SK-N-DZ (cell line): ENCODE measurements at regions not wholly inside any gene's neighbourhood (a gene's known extent, or its start where the extent isn't known, plus 50 kb on each side); places are given as distances from the start of the nearest gene placed in this dataset.
"Not testable (repeated sequence)": the region's sequence is repeated elsewhere in the genome, so short reads cannot be mapped to it uniquely, and the experiment has no call there.

Source experiments
- DNase-seq: peaks from one replicate; pipeline ENCODE4 v3.0.0-alpha.2; 2015; ENCODE audit warnings: low spot score

GRCh38 chr21:36591326-36591970 lies 107.5 kb upstream of the SIM2 start:
- DNase-seq, result no peak

GRCh38 chr21:36596174-36596573 lies 102.7 kb upstream of the SIM2 start:
- no peak for DNase-seq

GRCh38 chr21:36601362-36601761 lies 97.6 kb upstream of the SIM2 start:
- DNase-seq, result no peak

GRCh38 chr21:36602735-36603134 lies 96.2 kb upstream of the SIM2 start:
- DNase-seq, result no peak

- DNase-seq, result no peak
Measured at GRCh38 chr21:36603221-36603620, 95.7 kb upstream of the SIM2 start.

GRCh38 chr21:36605426-36605825 lies 93.5 kb upstream of the SIM2 start:
- no peak for DNase-seq

- no peak for DNase-seq
Measured at GRCh38 chr21:36606287-36606982, 92.5 kb upstream of the SIM2 start.

GRCh38 chr21:36606983-36607325 lies 92.0 kb upstream of the SIM2 start:
- DNase-seq, result no peak

- no peak for DNase-seq
Measured at GRCh38 chr21:36608041-36608896, 90.6 kb upstream of the SIM2 start.

- DNase-seq, result no peak
Measured at GRCh38 chr21:36608897-36609225, 90.1 kb upstream of the SIM2 start.

- no peak for DNase-seq
Measured at GRCh38 chr21:36609654-36610053, 89.3 kb upstream of the SIM2 start.

- no peak for DNase-seq
Measured at GRCh38 chr21:36610201-36610600, 88.7 kb upstream of the SIM2 start.

GRCh38 chr21:36610935-36611334 lies 88.0 kb upstream of the SIM2 start:
- DNase-seq, result no peak

- no peak for DNase-seq
Measured at GRCh38 chr21:36611379-36611778, 87.5 kb upstream of the SIM2 start.

GRCh38 chr21:36613059-36613458 lies 85.9 kb upstream of the SIM2 start:
- DNase-seq, result no peak

- no peak for DNase-seq
Measured at GRCh38 chr21:36613554-36613953, 85.4 kb upstream of the SIM2 start.

GRCh38 chr21:36615274-36615964 lies 83.5 kb upstream of the SIM2 start:
- no peak for DNase-seq

- not testable (repeated sequence) for DNase-seq
Measured at GRCh38 chr21:36616773-36617172, 82.1 kb upstream of the SIM2 start.

- DNase-seq, result not testable (repeated sequence)
Measured at GRCh38 chr21:36621794-36622193, 77.1 kb upstream of the SIM2 start.

- no peak for DNase-seq
Measured at GRCh38 chr21:36624105-36624504, 74.8 kb upstream of the SIM2 start.

GRCh38 chr21:36626791-36627190 lies 72.1 kb upstream of the SIM2 start:
- DNase-seq, result no peak

- DNase-seq, result no peak
Measured at GRCh38 chr21:36627242-36627641, 71.7 kb upstream of the SIM2 start.
